ENCODE measurements at regions not wholly inside any gene's neighbourhood (a gene's known extent, or its start where the extent isn't known, plus 50 kb on each side); places are given as distances from the start of the nearest gene placed in this dataset.

DNA sequence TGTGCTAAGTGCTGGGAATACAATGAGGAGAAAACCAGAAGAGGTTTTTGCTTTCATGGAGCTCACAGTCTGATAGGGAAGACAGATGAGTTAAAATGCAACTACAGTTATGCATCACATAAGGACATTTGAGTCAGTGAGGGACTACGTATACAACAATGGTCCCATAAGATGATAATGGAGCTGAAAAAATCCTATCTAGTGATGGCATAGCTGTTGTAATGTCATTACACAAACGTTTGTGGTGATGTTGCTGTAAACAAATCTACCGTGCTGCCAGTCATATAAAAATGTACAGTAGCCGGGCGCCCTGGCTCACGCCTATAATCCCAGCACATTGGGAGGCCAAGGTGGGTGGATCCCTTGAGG lies 110.1 kb upstream of the RAD23B start:
- TF ChIP-seq CTCF (IDR thresholded peaks at IDR 0.05; ENCODE audit: low read length) (no peak), EZH2 (optimal IDR thresholded peaks at IDR 0.05; ENCODE audit: low read depth, low read length) (no peak), EZH2phosphoT487 (IDR thresholded peaks at IDR 0.05; ENCODE audit: low read length) (no peak)

Measured in MM.1S (cell line).